HEK293 (cell line): ENCODE measurements at regions not wholly inside any gene's neighbourhood (a gene's known extent, or its start where the extent isn't known, plus 50 kb on each side); places are given as distances from the start of the nearest gene placed in this dataset.

Experiments
- CTCF ChIA-PET: fragments of 350-600 bp; formaldehyde crosslinking; extraction: SDS; loops from one replicate; lab custom pipeline; 2021; ENCODE audit warnings: antibody characterized with exemption; lab: Yijun Ruan, JAX
- POLR2A ChIA-PET: fragments of 300-600 bp; formaldehyde crosslinking; extraction: SDS; loops from one replicate; lab custom pipeline; 2020; ENCODE audit warnings: antibody characterized with exemption, inconsistent platforms; lab: Yijun Ruan, JAX
- H3K27ac ChIP-seq: fragments of 200-500 bp; sonication (Bioruptor generic); 2 replicates; pipeline ENCODE4 v1.5.1; 2014; ENCODE audit warnings: low read depth, low read length, control low read depth, inconsistent platforms; ENCODE audit errors: extremely low read depth
- H3K36me3 ChIP-seq, 2 experiments: fragments of 200-500 bp in 1 of 2; sonication (Bioruptor generic) in 1 of 2; 1 replicate in 1 of 2; 2 replicates in 1 of 2; pipeline ENCODE4 v1.5.1; 2014 to 2017; ENCODE audit warnings: inconsistent platforms in 2 of 2, low read length in 2 of 2; ENCODE audit not compliant: control insufficient read depth in 2 of 2, insufficient read depth in 1 of 2
- H3K4me1 ChIP-seq: fragments of 200-500 bp; sonication (Bioruptor generic); 2 replicates; pipeline ENCODE4 v1.5.1; 2014; ENCODE audit warnings: mild to moderate bottlenecking, low read length, inconsistent platforms; ENCODE audit not compliant: control insufficient read depth, insufficient read depth
- H3K4me3 ChIP-seq: 2 replicates; pipeline ENCODE4 v1.5.1; 2011; ENCODE audit warnings: low read depth, mild to moderate bottlenecking, control low read depth, low read length, moderate library complexity
- H3K9me3 ChIP-seq: fragments of 200-500 bp; sonication (Bioruptor generic); 2 replicates; pipeline ENCODE4 v1.5.1; 2014; ENCODE audit warnings: low read depth, low read length, inconsistent platforms; ENCODE audit not compliant: control insufficient read depth, insufficient read depth
- BCL11A ChIP-seq: fragments of 450-650 bp; formaldehyde crosslinking; IDR thresholded peaks from 2 replicates; pipeline ENCODE4 v1.5.1; 2016; ENCODE audit warnings: low read depth, missing biosample characterization, missing genetic modification characterization
- BCL11B ChIP-seq: fragments of 450-650 bp; formaldehyde crosslinking; IDR thresholded peaks from 2 replicates; pipeline ENCODE4 v1.5.1; 2016; ENCODE audit warnings: low read depth, missing biosample characterization, missing genetic modification characterization
- ELK4 ChIP-seq: IDR thresholded peaks from 2 replicates; pipeline ENCODE4 v1.6.1; 2011; ENCODE audit warnings: mild to moderate bottlenecking, low read depth, low read length, borderline replicate concordance
- SP2 ChIP-seq: fragments of 450-650 bp; formaldehyde crosslinking; IDR thresholded peaks from 2 replicates; pipeline ENCODE4 v1.5.1; 2016; ENCODE audit warnings: missing biosample characterization, missing genetic modification characterization
- ZBTB1 ChIP-seq: fragments of 450-650 bp; formaldehyde crosslinking; IDR thresholded peaks from 2 replicates; pipeline ENCODE4 v1.5.1; 2016; ENCODE audit warnings: missing biosample characterization, missing genetic modification characterization
- ZBTB26 ChIP-seq: fragments of 450-650 bp; formaldehyde crosslinking; optimal IDR thresholded peaks from 2 replicates; pipeline ENCODE3; 2016; ENCODE audit warnings: missing biosample characterization, mild to moderate bottlenecking, missing genetic modification characterization
- ZBTB49 ChIP-seq: fragments of 450-650 bp; formaldehyde crosslinking; IDR thresholded peaks from 2 replicates; pipeline ENCODE4 v1.5.1; 2016; ENCODE audit warnings: missing biosample characterization, missing genetic modification characterization, low read depth
- ZBTB8A ChIP-seq: fragments of 450-650 bp; formaldehyde crosslinking; IDR thresholded peaks from 2 replicates; pipeline ENCODE4 v1.5.1; 2016; ENCODE audit warnings: missing biosample characterization, missing genetic modification characterization
- ZFP69B ChIP-seq: fragments of 450-650 bp; formaldehyde crosslinking; IDR thresholded peaks from 2 replicates; pipeline ENCODE4 v1.5.1; 2016; ENCODE audit warnings: missing biosample characterization, missing genetic modification characterization
- ZNF155 ChIP-seq: fragments of 450-650 bp; formaldehyde crosslinking; IDR thresholded peaks from 2 replicates; pipeline ENCODE4 v1.5.1; 2016; ENCODE audit warnings: missing biosample characterization, missing genetic modification characterization
- ZNF223 ChIP-seq: fragments of 450-650 bp; formaldehyde crosslinking; IDR thresholded peaks from 2 replicates; pipeline ENCODE4 v1.5.1; 2016; ENCODE audit warnings: missing biosample characterization, missing genetic modification characterization
- ZNF354C ChIP-seq: fragments of 450-650 bp; formaldehyde crosslinking; IDR thresholded peaks from 2 replicates; pipeline ENCODE4 v1.5.1; 2016; ENCODE audit warnings: missing biosample characterization, missing genetic modification characterization, low read depth, borderline replicate concordance
- ZNF362 ChIP-seq: fragments of 450-650 bp; formaldehyde crosslinking; IDR thresholded peaks from 2 replicates; pipeline ENCODE4 v1.5.1; 2016; ENCODE audit warnings: missing biosample characterization, missing genetic modification characterization
- ZNF416 ChIP-seq: fragments of 450-650 bp; formaldehyde crosslinking; IDR thresholded peaks from 2 replicates; pipeline ENCODE4 v1.5.1; 2016; ENCODE audit warnings: missing biosample characterization, missing genetic modification characterization
- ZNF423 ChIP-seq: fragments of 450-650 bp; formaldehyde crosslinking; IDR thresholded peaks from 2 replicates; pipeline ENCODE4 v1.5.1; 2016; ENCODE audit warnings: missing biosample characterization, missing genetic modification characterization
- ZNF488 ChIP-seq: fragments of 450-650 bp; formaldehyde crosslinking; IDR thresholded peaks from 2 replicates; pipeline ENCODE4 v1.5.1; 2016; ENCODE audit warnings: missing biosample characterization, missing genetic modification characterization
- ZNF555 ChIP-seq: fragments of 450-650 bp; formaldehyde crosslinking; conservative IDR thresholded peaks from 2 replicates; pipeline ENCODE4 v1.5.1; 2017; ENCODE audit warnings: missing biosample characterization, mild to moderate bottlenecking, missing genetic modification characterization, inconsistent platforms
- ZNF560 ChIP-seq: fragments of 450-650 bp; formaldehyde crosslinking; IDR thresholded peaks from 2 replicates; pipeline ENCODE4 v1.5.1; 2017; ENCODE audit warnings: missing biosample characterization, missing genetic modification characterization, borderline replicate concordance
- ZNF654 ChIP-seq: fragments of 450-650 bp; formaldehyde crosslinking; IDR thresholded peaks from 2 replicates; pipeline ENCODE4 v1.5.1; 2016; ENCODE audit warnings: low read depth, missing biosample characterization, missing genetic modification characterization
- ZNF701 ChIP-seq: fragments of 450-650 bp; formaldehyde crosslinking; IDR thresholded peaks from 2 replicates; pipeline ENCODE4 v1.5.1; 2016; ENCODE audit warnings: missing biosample characterization, missing genetic modification characterization
- ZNF776 ChIP-seq: fragments of 450-650 bp; formaldehyde crosslinking; IDR thresholded peaks from 2 replicates; pipeline ENCODE4 v1.5.0; 2017; ENCODE audit warnings: missing biosample characterization, missing genetic modification characterization, borderline replicate concordance
- ZSCAN30 ChIP-seq: fragments of 450-650 bp; IDR thresholded peaks from 2 replicates; pipeline ENCODE4 v1.5.1; 2018; ENCODE audit warnings: missing biosample characterization, mild to moderate bottlenecking, missing genetic modification characterization, moderate library complexity

GRCh38 chr18:68354176-68354575 is 360.7 kb downstream of the TMX3 start:
- CTCF ChIA-PET: no interaction called here
- no peaks in the 10 kb centered on the region for H3K4me1 ChIP-seq
- H3K9me3 ChIP-seq: no peaks in the 10 kb centered on the region
- H3K27ac ChIP-seq: no peak overlapping the region
- H3K36me3 ChIP-seq: no peaks in the 10 kb centered on the region
- POLR2A ChIA-PET: no interaction called here
- TF ChIP-seq ZNF423 (tag by site-specific recombination): no peak
- no peak for TF ChIP-seq ZNF560 (tag by site-specific recombination)
- no peak for TF ChIP-seq ZNF776
- no peak overlapping the region for H3K4me3 ChIP-seq

GRCh38 chr18:68342039-68342659 is 372.8 kb downstream of the TMX3 start:
- H3K9me3 ChIP-seq: no peaks in the 10 kb centered on the region
- POLR2A ChIA-PET: no interaction called here
- H3K27ac ChIP-seq: no peak overlapping the region
- no peaks in the 10 kb centered on the region for H3K4me1 ChIP-seq
- H3K36me3 ChIP-seq: no peaks in the 10 kb centered on the region
- CTCF ChIA-PET: no interaction called here
- H3K4me3 ChIP-seq: no peak overlapping the region
- TF ChIP-seq ZNF488 (tag by site-specific recombination): no peak
- TF ChIP-seq ZNF155 (tag by site-specific recombination): no peak
- no peak for TF ChIP-seq BCL11B
- TF ChIP-seq SP2 (tag by site-specific recombination): no peak
- no peak for TF ChIP-seq ZBTB49 (tag by site-specific recombination)
- no peak for TF ChIP-seq ZNF223 (tag by site-specific recombination)

- ChIA-PET POLR2A (no interaction called here), CTCF (interaction anchor here (0.7 kb wide), 1 partner anchor 718 kb away, joined by 3 read pairs; no protein-coding TSS in a partner anchor)
- H3K4me3 ChIP-seq: no peak overlapping the region
- H3K36me3 ChIP-seq: no peaks in the 10 kb centered on the region
- no peaks in the 10 kb centered on the region for H3K9me3 ChIP-seq
- TF ChIP-seq ZBTB8A (no peak), ZNF416 (no peak), ZSCAN30 (tag by site-specific recombination) (no peak), ZNF701 (tag by site-specific recombination) (no peak), ELK4 (no peak), ZNF362 (no peak), ZNF654 (tag by site-specific recombination) (no peak), ZBTB1 (tag by site-specific recombination) (no peak), ZFP69B (tag by site-specific recombination) (no peak), ZNF555 (tag by site-specific recombination) (no peak), BCL11A (tag by site-specific recombination) (no peak), ZBTB26 (tag by site-specific recombination) (no peak), ZNF354C (no peak)
- no peaks in the 10 kb centered on the region for H3K4me1 ChIP-seq
- no peak overlapping the region for H3K27ac ChIP-seq
Observed at GRCh38 chr18:68340606-68341005, 374.3 kb downstream of the TMX3 start.
